Choroid plexus epithelial cell (primary cell): ENCODE measurements at regions not wholly inside any gene's neighbourhood (a gene's known extent, or its start where the extent isn't known, plus 50 kb on each side); places are given as distances from the start of the nearest gene placed in this dataset.
"Not testable (repeated sequence)": the region's sequence is repeated elsewhere in the genome, so short reads cannot be mapped to it uniquely, and the experiment has no call there.

Experiments used
- DNase-seq: peaks from one replicate; pipeline ENCODE4 v3.0.0-alpha.2; 2010; ENCODE audit warnings: low read depth
- H3K4me3 ChIP-seq: 2 replicates; pipeline ENCODE4 v1.5.1; 2011; ENCODE audit warnings: low read depth, mild to moderate bottlenecking, control low read depth, low read length, moderate library complexity
- TF ChIP-seq, protein P1 (sequence below): conservative IDR thresholded peaks from 2 replicates; pipeline ENCODE4 v1.5.1; 2011; ENCODE audit warnings: low read depth, mild to moderate bottlenecking, control low read depth, inconsistent platforms, low read length, moderate library complexity

DNA sequence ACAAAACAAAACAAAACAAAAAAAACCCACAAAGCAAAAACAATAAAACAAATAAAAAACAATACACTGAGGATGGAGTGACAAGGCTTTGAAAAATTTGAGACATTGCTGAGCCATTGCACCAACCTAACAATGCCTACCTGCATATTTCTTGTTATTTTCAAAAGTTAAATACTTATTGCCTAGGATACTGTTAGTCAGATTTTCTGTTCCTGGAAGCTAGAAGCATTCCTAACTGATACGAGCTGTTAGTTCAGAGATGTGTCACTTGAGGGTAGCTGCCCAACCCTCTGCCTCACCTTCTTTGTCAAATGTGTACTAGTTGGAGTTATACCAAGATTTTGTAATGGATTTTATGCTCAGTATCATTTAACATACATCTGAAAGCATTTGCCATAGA is 187.2 kb downstream of the TXNL1 start:
- no peak for DNase-seq
- no peak overlapping the region for H3K4me3 ChIP-seq
- TF ChIP-seq, protein P1, sequence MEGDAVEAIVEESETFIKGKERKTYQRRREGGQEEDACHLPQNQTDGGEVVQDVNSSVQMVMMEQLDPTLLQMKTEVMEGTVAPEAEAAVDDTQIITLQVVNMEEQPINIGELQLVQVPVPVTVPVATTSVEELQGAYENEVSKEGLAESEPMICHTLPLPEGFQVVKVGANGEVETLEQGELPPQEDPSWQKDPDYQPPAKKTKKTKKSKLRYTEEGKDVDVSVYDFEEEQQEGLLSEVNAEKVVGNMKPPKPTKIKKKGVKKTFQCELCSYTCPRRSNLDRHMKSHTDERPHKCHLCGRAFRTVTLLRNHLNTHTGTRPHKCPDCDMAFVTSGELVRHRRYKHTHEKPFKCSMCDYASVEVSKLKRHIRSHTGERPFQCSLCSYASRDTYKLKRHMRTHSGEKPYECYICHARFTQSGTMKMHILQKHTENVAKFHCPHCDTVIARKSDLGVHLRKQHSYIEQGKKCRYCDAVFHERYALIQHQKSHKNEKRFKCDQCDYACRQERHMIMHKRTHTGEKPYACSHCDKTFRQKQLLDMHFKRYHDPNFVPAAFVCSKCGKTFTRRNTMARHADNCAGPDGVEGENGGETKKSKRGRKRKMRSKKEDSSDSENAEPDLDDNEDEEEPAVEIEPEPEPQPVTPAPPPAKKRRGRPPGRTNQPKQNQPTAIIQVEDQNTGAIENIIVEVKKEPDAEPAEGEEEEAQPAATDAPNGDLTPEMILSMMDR: no peak

DNA sequence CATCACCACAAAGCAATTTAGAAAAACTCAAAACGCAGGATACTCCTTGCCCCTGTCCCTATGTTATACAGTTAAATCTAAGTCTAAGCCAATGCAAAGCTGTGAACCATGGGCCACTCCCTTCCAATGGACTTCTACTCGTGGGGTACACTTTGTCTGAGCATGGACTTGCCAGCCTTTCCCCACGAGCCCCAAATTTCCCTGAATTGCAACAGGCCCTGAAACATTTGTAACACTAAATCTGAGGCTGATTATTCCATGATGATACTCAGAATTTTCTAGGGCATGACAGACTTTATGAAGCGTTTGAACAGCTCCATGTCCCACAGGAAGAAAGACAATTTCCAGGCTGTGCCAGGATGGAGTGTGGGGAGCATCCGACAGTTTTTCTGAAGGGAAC is 189.6 kb downstream of the TXNL1 start:
- no peak for DNase-seq
- no peak overlapping the region for H3K4me3 ChIP-seq
- TF ChIP-seq, protein P1: no peak

DNA sequence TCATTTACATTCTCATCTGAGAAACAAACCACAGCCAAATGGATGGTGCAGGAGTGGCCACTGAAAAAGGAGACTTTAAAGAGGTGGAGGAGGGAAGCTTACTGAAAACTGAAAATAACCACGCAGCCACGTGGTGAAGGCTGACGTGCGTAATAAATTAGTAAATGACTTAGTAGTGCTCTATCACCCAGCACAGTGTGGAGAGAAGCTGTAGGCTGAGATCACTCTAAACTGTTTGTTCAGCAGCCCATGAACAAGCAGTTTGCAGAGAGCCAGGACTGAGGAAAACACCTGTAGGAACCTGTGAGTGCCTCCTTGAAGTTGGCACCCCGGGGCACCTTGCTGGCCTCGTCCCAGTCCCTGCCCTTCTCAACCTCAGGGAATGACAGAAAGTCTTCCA is 193.0 kb downstream of the TXNL1 start:
- TF ChIP-seq, protein P1: no peak
- H3K4me3 ChIP-seq: no peak overlapping the region
- no peak for DNase-seq

DNA sequence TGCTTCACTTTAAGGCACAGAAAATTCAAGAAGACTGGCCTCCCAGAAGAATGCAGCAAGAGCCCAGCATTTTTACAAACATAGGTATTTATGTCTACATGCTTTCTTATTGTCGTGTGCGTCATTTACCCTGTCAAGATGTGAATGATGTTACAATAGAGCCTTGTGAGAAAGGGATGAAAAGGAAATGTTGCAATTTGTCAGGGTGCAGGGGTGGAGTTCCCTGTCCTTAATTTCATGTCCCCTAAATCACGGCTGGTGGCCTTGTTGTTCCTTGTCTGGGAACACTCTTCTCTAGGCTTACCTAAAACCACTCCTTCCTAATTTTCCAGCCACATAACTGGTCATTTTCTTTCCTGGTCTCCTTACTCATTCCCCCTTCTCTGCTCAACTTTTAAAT is 194.2 kb downstream of the TXNL1 start:
- H3K4me3 ChIP-seq: no peak overlapping the region
- TF ChIP-seq, protein P1: no peak
- DNase-seq: no peak

DNA sequence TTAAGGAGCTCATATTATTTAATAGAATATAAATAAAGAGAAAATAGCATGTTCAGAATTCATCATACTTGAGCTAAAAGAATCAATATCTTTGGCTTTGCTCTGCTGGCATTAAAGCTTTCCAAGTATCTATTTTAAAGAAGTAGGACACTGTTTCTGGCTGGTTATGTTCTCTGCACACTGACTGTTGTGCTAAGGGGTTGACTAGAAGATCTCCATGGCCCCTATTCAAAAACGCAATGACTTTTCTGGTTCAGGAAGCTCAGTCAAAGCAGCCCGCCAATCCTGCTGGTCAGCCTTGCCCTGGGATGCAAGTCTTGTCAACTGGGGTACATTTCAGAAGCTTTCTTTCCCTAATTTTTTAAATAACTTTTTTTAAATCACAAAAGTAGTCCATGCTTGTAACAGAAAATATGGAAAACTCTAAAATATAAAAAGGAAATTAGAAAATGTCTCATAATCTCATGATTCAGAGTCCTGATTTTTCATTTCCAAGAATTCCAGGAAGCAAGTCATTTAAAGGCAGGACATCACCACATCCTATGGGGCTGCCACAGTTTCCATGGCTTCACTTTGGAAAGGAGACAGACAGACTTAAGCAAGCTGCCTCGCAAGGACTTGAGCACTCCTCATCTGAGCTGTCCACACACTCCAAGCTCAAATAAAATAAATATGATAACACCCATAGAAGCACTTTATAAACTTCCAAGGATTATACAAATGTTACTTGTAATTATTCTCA is 195.1 kb downstream of the TXNL1 start:
- TF ChIP-seq, protein P1: no peak
- no peak for DNase-seq
- H3K4me3 ChIP-seq: no peak overlapping the region

DNA sequence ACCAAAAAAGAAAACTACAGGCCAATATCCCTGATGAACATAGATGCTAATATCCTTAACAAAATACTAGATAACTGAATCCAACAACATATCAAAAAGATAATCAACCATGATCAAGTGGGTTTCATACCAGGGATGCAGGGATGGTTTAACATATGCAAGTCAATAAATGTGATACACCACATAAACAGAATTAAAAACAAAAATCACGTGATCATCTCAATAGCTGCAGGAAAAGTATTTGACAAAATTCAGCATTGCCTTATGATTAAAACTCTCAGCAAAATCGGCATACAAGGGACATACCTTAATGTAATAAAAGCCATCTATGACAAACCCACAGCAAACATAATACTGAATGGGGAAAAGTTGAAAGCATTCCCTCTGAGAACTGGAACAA is 199.9 kb downstream of the TXNL1 start:
- not testable (repeated sequence) for DNase-seq, H3K4me3 ChIP-seq

DNA sequence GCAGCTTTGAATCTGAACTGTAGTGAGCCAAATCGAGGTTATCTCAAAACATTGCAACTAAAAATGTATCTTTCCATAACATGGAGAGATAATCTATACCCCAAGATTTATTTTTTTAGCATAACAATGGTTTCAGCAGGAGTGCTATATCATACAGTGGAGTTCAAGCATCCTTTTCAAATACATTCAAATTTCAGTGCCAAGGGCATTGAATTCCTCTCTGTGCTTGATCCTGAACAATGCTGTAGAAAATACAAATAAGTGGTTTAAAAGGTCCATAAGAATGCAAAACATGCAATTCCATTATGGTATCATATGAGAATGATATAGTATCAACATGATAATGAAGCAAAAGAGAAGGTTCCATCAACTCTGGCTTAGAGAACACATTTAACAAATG is 201.7 kb downstream of the TXNL1 start:
- TF ChIP-seq, protein P1: no peak
- DNase-seq: no peak
- H3K4me3 ChIP-seq: no peak overlapping the region
